ENCODE measurements at regions not wholly inside any gene's neighbourhood (a gene's known extent, or its start where the extent isn't known, plus 50 kb on each side); places are given as distances from the start of the nearest gene placed in this dataset.
"Not testable (repeated sequence)": the region's sequence is repeated elsewhere in the genome, so short reads cannot be mapped to it uniquely, and the experiment has no call there.

DNA sequence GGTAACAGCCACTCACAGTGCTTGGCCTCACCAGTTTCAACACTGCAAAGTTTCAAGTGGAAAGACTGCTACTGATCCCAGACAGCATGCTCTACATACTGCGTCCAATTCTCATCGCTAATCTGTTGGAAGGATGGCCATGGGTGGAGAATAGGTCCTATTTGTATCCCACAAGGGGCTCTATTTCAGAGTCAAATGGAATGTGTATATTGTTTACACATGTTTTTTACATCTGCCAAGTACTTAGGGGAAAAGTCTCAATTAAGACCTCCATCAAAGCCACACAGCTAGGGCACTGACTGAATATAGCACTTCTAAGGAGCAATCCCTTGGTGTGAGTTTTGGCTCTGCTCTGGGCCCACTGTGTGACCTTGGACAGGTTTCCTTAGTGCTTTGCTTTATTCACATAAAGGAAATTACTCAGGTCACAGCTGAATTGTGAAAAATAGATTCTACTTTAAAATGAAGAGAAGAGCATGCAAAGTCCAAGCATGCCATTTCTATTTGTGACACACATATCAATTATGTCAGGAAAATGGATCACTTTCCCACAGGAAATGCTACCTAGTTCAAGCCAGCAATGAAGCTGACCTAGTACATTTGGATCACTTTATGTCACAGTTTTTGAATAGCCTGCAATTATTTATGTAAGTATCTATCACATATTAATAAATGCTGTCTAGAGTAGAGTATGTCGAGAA lies 112.9 kb upstream of the STK17B start:
- no peak for DNase-seq

DNA sequence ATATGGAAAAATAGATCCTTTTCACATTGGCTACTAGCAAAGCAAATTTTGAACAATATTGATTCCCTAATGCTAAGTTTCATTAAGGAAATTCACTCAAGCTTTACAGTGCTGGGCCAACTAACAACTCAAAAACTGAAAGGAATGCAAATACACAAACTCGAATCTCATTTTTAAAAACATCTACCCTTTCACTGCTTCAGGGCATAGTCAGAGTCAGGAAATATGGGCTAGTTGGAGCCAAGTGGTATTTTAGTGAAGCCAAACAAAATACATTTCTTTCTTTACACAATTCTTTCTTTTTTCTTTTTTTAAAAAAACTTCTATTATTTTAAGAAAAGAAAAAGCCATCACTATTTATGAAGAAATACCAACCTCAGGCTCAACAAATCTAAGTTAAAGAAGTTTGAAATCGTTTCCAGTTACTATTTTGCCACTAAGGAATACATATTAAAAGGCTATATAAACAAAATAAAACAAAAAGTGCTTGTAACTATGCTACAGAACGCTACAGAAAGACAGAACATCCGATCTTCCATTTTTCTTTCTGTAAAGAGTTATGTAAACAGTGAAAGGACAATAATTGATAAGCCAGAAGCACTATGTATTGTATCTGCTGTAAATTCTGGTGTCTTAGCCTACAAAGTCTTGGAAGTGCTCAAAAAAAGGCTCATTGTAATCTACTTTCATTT lies 113.6 kb upstream of the STK17B start:
- DNase-seq = no peak

- no peak for DNase-seq
Observed at GRCh38 chr2:196286821-196287220, 115.4 kb upstream of the STK17B start.

DNA sequence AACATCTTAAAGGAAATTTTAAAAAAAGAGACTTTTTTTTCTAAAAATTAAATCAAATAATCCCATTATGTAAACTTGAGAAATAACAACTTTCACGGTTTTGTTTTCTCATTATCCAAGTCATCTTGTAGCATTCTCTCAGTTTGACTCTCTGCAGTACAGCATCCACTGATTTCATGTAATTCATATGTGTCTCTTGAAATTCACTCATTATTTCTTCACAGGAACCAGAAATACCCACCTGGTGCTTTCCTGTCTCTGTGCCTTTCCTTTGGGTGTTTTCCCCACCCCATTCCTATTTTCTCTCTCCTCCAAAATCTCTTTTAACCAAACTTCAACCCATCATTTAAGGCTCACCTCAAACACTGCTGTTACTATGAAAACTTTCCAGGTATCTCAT lies 116.1 kb upstream of the STK17B start:
- DNase-seq = no peak

- no peak for DNase-seq
Observed at GRCh38 chr2:196288006-196288538, 116.7 kb upstream of the STK17B start.

DNA sequence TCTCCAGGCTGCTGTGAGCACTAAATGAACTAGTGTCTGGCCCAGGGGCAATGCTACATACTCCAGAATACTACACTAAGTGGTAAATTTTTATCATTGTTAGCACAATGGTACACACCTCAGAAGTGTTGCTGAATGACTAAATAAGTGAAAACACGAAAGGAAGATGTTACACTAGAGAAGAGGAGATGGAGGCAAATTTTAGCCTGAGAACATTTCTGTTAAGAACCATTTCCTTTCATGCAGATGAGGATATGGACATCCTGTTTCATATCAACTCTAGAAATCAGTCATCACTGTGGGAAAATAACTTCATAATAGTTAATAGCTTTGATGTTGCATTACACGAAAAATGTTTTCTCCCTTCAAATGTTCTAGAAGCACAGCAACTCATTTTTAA lies 117.6 kb upstream of the STK17B start:
- DNase-seq = no peak

DNA sequence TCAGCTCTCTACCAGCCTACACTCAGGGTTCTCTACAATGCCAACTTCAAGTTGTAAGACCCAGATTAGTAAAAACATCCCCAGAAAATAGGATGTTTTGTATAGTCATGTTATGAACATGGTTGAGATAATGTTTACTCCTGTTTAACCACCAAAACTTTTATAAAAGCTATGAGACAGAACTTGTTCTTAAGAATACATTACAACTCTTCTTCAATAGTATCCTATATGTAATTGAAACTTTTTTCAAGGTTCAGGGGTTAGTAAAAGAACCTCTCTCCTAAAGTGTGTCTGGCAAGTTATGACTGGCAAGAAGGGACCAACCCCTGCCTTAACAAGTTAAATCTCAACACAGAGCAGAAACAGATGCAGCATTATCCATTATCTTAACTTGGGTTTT lies 118.8 kb upstream of the STK17B start:
- DNase-seq = no peak

DNA sequence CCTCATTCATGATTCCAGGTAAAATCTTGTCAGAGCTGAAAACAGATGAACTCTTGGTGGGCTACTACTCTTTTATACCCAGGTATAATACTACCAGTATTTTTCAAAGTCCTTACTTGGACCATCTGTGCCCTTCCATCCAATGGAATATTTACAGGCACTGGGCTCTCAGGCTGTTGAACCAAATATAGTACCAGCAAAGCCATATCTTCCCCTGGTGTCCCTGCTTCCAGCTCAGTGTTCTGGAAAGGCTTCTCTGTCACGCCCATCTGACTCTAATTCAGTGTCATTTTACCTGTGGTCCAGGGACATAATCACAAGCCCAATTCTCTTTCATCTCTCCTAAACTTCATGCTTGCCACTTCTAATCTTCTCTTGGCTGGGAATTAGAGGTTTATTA lies 119.2 kb upstream of the STK17B start:
- DNase-seq = no peak

DNA sequence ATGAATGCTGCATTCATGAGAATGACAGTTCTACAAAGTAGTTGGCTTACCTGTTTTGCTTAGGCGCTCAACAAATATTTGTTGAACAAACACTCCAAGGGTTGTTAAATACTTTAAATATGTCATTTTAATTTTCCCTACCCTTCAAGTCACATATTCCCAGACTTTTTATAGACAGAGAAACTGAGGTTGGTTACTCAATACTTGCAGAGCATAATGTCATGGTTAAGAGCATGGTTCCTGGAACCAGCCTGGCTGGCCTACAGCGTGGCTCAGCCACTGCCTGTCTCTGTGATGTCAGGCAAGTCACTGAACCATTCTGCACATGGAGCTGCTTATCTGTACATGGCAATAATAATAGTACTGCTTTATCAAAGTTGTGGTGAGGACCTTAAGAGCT lies 120.0 kb upstream of the STK17B start:
- no peak for DNase-seq

DNA sequence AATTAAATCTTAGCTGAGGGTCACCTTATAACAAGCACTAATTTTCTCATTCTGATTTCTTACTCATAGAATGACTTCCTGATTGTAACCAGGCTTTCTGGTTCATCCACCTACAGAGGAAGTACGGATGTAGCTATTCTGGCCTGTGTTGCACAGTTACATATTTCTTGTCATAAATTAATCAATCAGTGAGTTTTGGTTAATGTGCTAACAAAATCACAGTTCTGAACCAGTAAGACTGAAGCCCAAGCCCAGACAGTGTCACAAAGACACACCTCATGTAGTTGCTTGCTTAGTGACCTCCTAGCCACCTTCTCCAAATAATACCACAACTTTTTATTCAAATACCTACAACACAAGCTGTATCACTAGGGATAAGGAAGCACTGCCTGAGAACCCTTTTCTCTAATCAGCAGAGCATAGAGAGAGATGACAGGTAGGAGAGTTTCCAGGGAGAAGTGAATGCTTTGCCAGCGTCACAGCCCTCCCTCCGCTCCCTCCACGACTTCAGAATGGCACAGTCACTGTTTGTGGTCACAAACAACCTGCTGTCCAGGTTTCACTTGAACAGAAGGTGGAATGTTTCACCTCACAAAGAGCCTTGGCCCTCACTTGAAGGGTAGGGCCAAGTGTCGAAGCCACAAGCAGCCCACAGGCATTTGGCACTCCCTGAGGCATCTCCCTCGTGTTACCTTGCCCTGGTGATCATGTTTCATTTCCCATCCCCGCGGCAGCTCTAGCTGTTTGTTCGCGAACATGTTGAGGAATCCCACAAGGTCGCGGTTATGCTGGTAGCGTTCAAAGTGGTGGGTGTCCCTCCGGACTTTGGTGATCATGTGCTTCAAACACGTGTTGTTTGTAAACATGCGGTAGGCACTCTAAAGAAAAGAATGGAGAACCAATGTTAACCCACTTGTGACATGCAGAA lies 120.8 kb upstream of the STK17B start:
- no peak for DNase-seq

DNA sequence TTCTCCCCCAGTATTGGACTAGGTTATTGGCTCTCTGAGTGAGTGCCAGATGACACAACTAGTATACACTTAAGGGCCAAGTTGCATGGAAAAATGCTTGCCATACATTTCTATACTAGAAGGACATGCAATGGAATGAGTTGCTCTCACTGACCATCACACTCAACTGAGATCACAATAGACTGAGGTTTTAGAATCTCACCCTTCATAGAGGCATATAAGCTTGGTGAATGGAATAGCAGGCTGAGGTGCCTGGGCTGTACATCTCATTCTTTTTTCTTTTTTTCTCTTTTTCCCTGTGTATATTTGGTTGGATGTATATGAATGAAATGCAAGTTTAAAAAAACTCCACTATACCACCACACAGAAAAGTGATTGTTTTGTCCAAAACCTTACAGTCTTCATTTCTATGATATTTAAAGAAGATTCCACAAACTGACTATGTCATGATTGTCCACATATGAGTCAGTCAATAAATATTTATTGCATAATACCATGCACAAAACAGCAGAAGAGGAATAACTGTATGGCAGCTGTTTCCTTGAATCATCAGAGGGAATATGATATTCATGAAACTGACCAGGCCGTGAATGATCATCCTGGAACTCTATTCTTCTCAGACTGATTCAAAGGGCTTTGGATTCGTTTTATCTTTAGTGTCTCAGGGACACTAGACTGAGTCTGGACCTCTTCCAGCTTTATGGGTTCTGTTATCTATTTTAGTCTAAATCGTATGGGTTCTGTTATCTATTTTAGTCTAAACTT lies 122.6 kb upstream of the STK17B start:
- DNase-seq = no peak

GRCh38 chr2:196294516-196294909 lies 123.1 kb upstream of the STK17B start:
- no peak for DNase-seq

DNA sequence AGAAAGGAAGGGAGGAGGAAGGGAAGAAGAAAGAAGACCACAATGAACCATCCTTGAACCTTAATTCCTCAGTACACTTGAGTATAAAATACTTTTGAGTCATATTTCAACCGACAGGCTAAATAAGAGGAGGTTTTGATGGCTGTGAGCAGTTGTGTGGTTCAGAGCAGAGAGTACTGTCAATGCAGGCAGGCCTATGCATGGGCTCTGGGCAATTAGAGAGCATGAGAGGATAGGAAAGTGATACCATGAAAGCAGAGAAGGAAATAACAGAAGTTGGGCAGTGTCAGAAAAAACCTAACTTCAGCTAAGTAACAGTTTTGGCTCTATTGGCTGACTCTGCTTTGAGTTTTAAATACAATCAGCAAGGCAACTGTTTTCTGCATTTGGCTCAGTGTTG lies 123.6 kb upstream of the STK17B start:
- no peak for DNase-seq

DNA sequence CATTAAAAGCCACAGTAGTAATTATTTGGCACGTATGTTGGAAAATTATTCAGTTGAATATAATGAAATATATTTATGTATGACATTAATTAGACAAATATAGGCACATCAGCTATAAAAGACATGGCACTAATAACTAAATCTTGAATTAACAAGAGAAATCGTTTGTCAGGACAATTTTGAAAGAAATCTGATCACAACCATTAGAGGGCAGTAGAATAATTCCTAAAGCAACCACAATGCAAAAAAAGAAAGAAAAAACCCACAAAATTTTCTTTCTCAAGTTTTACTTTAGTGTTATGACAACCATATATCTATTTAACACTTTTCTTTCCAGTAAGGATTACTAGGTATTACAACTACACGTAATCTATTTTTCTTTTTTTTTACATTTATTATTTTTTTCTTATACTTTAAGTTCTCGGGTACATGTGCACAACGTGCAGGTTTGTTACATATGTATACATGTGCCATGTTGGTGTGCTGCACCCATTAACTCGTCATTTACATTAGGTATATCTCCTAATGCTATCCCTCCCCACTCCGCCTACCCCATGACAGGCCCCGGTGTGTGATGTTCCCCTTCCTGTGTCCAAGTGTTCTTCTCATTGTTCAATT lies 126.8 kb upstream of the STK17B start:
- not testable (repeated sequence) for DNase-seq

DNA sequence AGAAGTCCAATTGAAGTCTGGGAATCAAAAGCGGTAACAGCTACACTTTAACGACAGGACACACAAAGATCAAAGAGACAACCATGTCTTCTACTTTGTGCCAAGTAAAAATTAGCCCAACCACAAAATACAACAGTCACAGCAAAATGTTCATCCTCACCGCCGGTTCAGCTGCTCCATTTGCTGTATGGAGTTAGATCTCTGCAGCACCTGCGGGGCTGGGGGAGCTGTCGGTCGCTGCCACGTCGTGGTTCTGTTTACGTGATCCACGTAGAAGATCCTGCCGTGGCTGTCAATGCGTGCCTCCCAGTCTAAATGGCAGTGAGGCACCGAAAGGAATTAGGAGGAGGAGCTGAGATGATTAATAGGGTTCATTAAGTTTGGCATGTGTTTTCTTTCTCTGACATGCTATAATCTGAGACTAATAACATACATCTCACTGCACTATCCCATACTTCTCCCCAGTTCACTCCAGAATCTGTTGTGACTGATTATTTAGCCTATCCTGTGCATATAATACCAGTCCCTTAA lies 136.5 kb upstream of the STK17B start:
- no peak for DNase-seq

DNA sequence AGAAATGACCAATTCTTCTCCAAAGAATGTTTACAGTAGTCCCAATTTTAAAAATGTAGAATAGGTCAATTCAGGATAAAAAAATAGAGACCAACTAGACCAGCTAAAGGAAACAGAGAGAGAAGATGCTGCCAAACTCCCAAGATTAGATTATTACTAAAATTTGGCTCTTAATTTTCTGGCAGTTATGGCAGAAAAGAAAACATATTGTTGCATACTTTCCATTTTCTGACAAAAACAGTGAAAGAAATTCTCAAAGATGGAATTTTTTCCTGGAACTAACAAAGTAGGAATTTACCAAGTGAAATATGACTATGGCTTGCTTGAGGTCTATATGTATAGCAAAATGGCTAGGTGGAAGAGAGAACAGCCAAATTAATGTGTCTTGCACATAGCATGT lies 138.3 kb upstream of the STK17B start:
- no peak for DNase-seq

DNA sequence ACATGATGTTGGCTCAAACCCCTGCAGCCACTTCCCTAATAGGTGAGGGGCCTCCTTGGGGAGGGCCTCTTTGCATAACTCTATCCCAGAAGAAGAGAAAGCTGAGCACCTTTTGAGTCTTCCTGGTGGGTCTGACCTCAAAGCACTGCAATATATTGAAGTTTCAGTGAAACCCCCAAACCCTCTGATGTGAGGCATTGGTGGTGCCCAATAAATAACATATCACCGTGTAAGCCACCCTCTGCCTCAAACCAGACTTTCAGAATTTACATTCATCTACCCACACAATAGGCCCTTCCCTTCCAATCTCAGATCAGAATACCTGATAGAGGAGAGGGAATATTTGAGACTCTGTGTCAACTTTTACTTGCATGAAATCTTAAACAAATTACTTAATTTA lies 142.8 kb upstream of the STK17B start:
- no peak for DNase-seq

DNA sequence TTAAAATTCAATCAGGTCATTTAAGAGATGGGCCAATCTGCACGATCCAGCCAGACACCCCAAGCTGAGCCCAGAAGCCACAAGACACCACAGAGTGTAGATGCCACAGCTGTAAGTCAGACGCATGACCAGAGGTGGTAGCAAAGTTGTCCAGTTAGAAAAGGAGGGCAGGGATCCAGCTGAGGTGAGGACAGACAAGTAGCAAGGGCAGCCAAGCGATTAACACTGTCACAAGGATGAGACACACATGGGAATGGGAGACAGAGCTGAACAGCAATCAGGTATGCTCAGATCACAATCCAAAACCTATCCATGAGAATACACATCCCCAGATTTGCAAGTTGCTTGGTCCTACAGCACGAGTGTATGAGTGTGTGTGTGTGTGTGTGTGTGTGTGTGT lies 143.4 kb upstream of the STK17B start:
- DNase-seq = no peak

- no peak for DNase-seq
Observed at GRCh38 chr2:196315388-196316049, 144.1 kb upstream of the STK17B start.

- DNase-seq = no peak
Observed at GRCh38 chr2:196316050-196316430, 144.7 kb upstream of the STK17B start.

All from activated CD4-positive, CD25-positive, alpha-beta regulatory T cell (primary cell).